H1 (cell line): ENCODE measurements at regions not wholly inside any gene's neighbourhood (a gene's known extent, or its start where the extent isn't known, plus 50 kb on each side); places are given as distances from the start of the nearest gene placed in this dataset.
A peak's percentile ranks its signal among the peaks of the same experiment; 100 is the strongest.

Experiments
- CTCF ChIA-PET: fragments of 300-600 bp; sonication (Branson Sonifier 250); formaldehyde crosslinking; loops from one replicate; lab custom pipeline; 2021; ENCODE audit not compliant: partially characterized antibody; lab: Charles Lee
- POLR2A ChIA-PET: fragments of 300-600 bp; sonication (Branson Sonifier 250); formaldehyde crosslinking; loops from one replicate; lab custom pipeline; 2021; ENCODE audit warnings: inconsistent platforms; ENCODE audit not compliant: partially characterized antibody; lab: Charles Lee
- DNase-seq, 2 experiments: peaks; one replicate each; pipeline versions ENCODE4 v3.0.0 to v3.0.0-alpha.2; 2010 to 2022; ENCODE audit warnings: low spot score in 2 of 2, low read depth in 1 of 2, mixed read lengths in 1 of 2
- FAIRE-seq: peaks from 2 replicates; lab custom pipeline; 2011; peaks lifted over from hg19 to GRCh38; lab: Jason Lieb, UNC
- H2AFZ ChIP-seq: 2 replicates; pipeline ENCODE4 v1.8.1; 2012; ENCODE audit warnings: low read length, inconsistent platforms
- H2AK5ac ChIP-seq: 2 replicates; pipeline ENCODE4 v1.6.1; 2013; ENCODE audit warnings: low read depth, low read length
- H2BK120ac ChIP-seq: replicated peaks from 2 replicates; pipeline ENCODE3; 2013; ENCODE audit warnings: low read depth, low read length, inconsistent platforms
- H2BK12ac ChIP-seq: 2 replicates; pipeline ENCODE4 v1.6.1; 2013; ENCODE audit warnings: low read depth, low read length
- H2BK15ac ChIP-seq: 2 replicates; pipeline ENCODE4 v1.6.1; 2013; ENCODE audit warnings: low read length
- H2BK20ac ChIP-seq: 2 replicates; pipeline ENCODE4 v1.6.1; 2013; ENCODE audit warnings: low read length
- H2BK5ac ChIP-seq: 2 replicates; pipeline ENCODE4 v1.6.1; 2013; ENCODE audit warnings: low read depth, low read length
- H3K14ac ChIP-seq: 2 replicates; pipeline ENCODE4 v1.6.1; 2013; ENCODE audit warnings: inconsistent platforms; ENCODE audit not compliant: insufficient read length
- H3K18ac ChIP-seq: 2 replicates; pipeline ENCODE4 v1.6.1; 2013; ENCODE audit warnings: low read length; ENCODE audit errors: extremely low read depth
- H3K23ac ChIP-seq: 2 replicates; pipeline ENCODE4 v1.6.1; 2013; ENCODE audit warnings: inconsistent platforms; ENCODE audit not compliant: insufficient read length
- H3K23me2 ChIP-seq: 2 replicates; pipeline ENCODE4 v1.6.1; 2013; ENCODE audit warnings: low read depth, low read length
- H3K27ac ChIP-seq: 2 replicates; pipeline ENCODE4 v1.6.1; 2011; ENCODE audit warnings: low read depth, low read length, inconsistent platforms
- H3K27me3 ChIP-seq, 4 experiments: replicated peaks in 1 of 4; 1 replicate in 1 of 4; 2 replicates in 3 of 4; pipeline versions ENCODE4 v1.6.1 to v1.8.1; 2011 to 2013; ENCODE audit warnings: low read length in 3 of 4, mild to moderate bottlenecking in 3 of 4, inconsistent platforms in 2 of 4, mixed read lengths in 2 of 4, moderate library complexity in 1 of 4; ENCODE audit not compliant: control insufficient read depth in 3 of 4, insufficient read depth in 3 of 4; ENCODE audit errors: extremely low read depth in 1 of 4
- H3K36me3 ChIP-seq, 4 experiments: 2 replicates each; pipeline versions ENCODE4 v1.6.1 to v1.8.1; 2011 to 2013; ENCODE audit warnings: mild to moderate bottlenecking in 4 of 4, low read length in 3 of 4, moderate library complexity in 2 of 4, control low read depth in 1 of 4, inconsistent platforms in 1 of 4; ENCODE audit not compliant: insufficient read depth in 4 of 4, control insufficient read depth in 2 of 4
- H3K4ac ChIP-seq: replicated peaks from 2 replicates; pipeline ENCODE3; 2013; ENCODE audit warnings: low read length, low read depth, mixed read lengths, inconsistent platforms; ENCODE audit not compliant: insufficient read length
- H3K4me1 ChIP-seq, 4 experiments: replicated peaks in 1 of 4; 1 replicate in 1 of 4; 2 replicates in 3 of 4; pipeline versions ENCODE4 v1.6.1 to v1.8.1; 2011 to 2013; ENCODE audit warnings: low read length in 3 of 4, inconsistent platforms in 2 of 4, mixed read lengths in 1 of 4; ENCODE audit not compliant: insufficient read depth in 4 of 4, control insufficient read depth in 3 of 4
- H3K4me2 ChIP-seq, 2 experiments: 2 replicates each; pipeline versions ENCODE4 v1.6.1 to v1.8.1; 2011 to 2013; ENCODE audit warnings: low read depth in 2 of 2, low read length in 2 of 2, control low read depth in 1 of 2, inconsistent platforms in 1 of 2, mild to moderate bottlenecking in 1 of 2; ENCODE audit not compliant: insufficient read depth in 1 of 2
- H3K4me3 ChIP-seq, 4 experiments: fragments of 200-600, 300-600 bp in 1 of 4; sonication (generic), shearing (Covaris generic), sonication (Bioruptor Twin) in 1 of 4; 2 replicates each; pipeline versions ENCODE4 v1.5.1 to v1.8.1; 2011 to 2016; ENCODE audit warnings: low read length in 4 of 4, low read depth in 3 of 4, control low read depth in 2 of 4, inconsistent platforms in 2 of 4, mild to moderate bottlenecking in 2 of 4, mixed read lengths in 1 of 4, moderate library complexity in 1 of 4; ENCODE audit not compliant: insufficient read depth in 2 of 4; ENCODE audit errors: extremely low read depth in 1 of 4
- H3K56ac ChIP-seq: replicated peaks from 2 replicates; pipeline ENCODE3; 2013; ENCODE audit warnings: low read depth, mild to moderate bottlenecking, mixed read lengths, low read length, inconsistent platforms; ENCODE audit not compliant: insufficient read length
- H3K79me1 ChIP-seq: 2 replicates; pipeline ENCODE4 v1.6.1; 2013; ENCODE audit warnings: low read depth, low read length, control low read depth
- H3K79me2 ChIP-seq, 2 experiments: 2 replicates each; pipeline versions ENCODE4 v1.6.1 to v1.8.1; 2012 to 2013; ENCODE audit warnings: low read length in 2 of 2, mild to moderate bottlenecking in 2 of 2, inconsistent platforms in 1 of 2; ENCODE audit not compliant: insufficient read depth in 2 of 2, control insufficient read depth in 1 of 2
- H3K9ac ChIP-seq, 4 experiments: replicated peaks in 1 of 4; 1 replicate in 1 of 4; 2 replicates in 3 of 4; pipeline versions ENCODE4 v1.6.1 to v1.8.1; 2011 to 2013; ENCODE audit warnings: low read depth in 3 of 4, low read length in 3 of 4, control low read depth in 2 of 4, mild to moderate bottlenecking in 2 of 4, moderate library complexity in 2 of 4, inconsistent platforms in 1 of 4; ENCODE audit errors: extremely low read depth in 1 of 4
- H3K9me3 ChIP-seq, 2 experiments: 2 replicates each; pipeline versions ENCODE4 v1.6.1 to v1.8.1; 2012 to 2013; ENCODE audit warnings: mild to moderate bottlenecking in 2 of 2, moderate library complexity in 2 of 2, control low read depth in 1 of 2, inconsistent platforms in 1 of 2, low read depth in 1 of 2, low read length in 1 of 2, mixed read lengths in 1 of 2; ENCODE audit not compliant: insufficient read depth in 2 of 2
- H4K20me1 ChIP-seq, 2 experiments: replicated peaks in 1 of 2; 2 replicates each; pipeline versions ENCODE3 to v1.8.1; 2011 to 2013; ENCODE audit warnings: inconsistent platforms in 2 of 2, low read length in 2 of 2, mild to moderate bottlenecking in 1 of 2; ENCODE audit not compliant: insufficient read depth in 2 of 2, control insufficient read depth in 1 of 2
- H4K5ac ChIP-seq: 2 replicates; pipeline ENCODE4 v1.6.1; 2013; ENCODE audit warnings: low read length, low read depth, mixed read lengths, inconsistent platforms; ENCODE audit not compliant: insufficient read length
- H4K8ac ChIP-seq: 2 replicates; pipeline ENCODE4 v1.8.0; 2013; ENCODE audit warnings: mild to moderate bottlenecking, moderate library complexity, low read length, inconsistent platforms; ENCODE audit not compliant: insufficient read depth; ENCODE audit errors: extremely low read depth
- H4K91ac ChIP-seq: replicated peaks from 2 replicates; pipeline ENCODE3; 2013; ENCODE audit warnings: low read length, mixed read lengths, inconsistent platforms; ENCODE audit not compliant: insufficient read length
- CTCF ChIP-seq, 3 experiments: IDR thresholded peaks; 1 replicate in 2 of 3; 2 replicates in 1 of 3; pipeline versions ENCODE4 v1.5.1 to v1.6.1; 2011; ENCODE audit warnings: low read length in 3 of 3, mild to moderate bottlenecking in 3 of 3, inconsistent platforms in 2 of 3, low read depth in 1 of 3, moderate library complexity in 1 of 3; ENCODE audit not compliant: insufficient read depth in 1 of 3; ENCODE audit errors: control extremely low read depth in 1 of 3
- JUN ChIP-seq: IDR thresholded peaks from 2 replicates; pipeline ENCODE4 v1.6.1; 2011; ENCODE audit warnings: low read depth, mild to moderate bottlenecking, improper control_type of control experiment, low read length
- RAD21 ChIP-seq, 2 experiments: IDR thresholded peaks in 1 of 2; conservative IDR thresholded peaks in 1 of 2; 2 replicates each; pipeline ENCODE4 v1.6.1; 2011; ENCODE audit warnings: low read depth in 2 of 2, low read length in 2 of 2, improper control_type of control experiment in 1 of 2, inconsistent platforms in 1 of 2, mild to moderate bottlenecking in 1 of 2, moderate library complexity in 1 of 2
- WGBS, 2 experiments: shearing (Covaris generic) in 1 of 2; methylation state at CpG; one replicate each; pipeline versions ENCODE4 v1.1.6 to v1.1.7; 2013 to 2015; ENCODE audit warnings: low lambda C conversion rate in 2 of 2, mixed read lengths in 2 of 2, inconsistent platforms in 1 of 2, low coverage in 1 of 2, missing lambda C conversion rate in 1 of 2; ENCODE audit not compliant: insufficient replicate concordance in 2 of 2, insufficient coverage in 1 of 2, insufficient read length in 1 of 2; ENCODE audit errors: extremely low coverage in 1 of 2, missing lambda C conversion rate in 1 of 2; 5-methylcytosine and 5-hydroxymethylcytosine counted together

DNA sequence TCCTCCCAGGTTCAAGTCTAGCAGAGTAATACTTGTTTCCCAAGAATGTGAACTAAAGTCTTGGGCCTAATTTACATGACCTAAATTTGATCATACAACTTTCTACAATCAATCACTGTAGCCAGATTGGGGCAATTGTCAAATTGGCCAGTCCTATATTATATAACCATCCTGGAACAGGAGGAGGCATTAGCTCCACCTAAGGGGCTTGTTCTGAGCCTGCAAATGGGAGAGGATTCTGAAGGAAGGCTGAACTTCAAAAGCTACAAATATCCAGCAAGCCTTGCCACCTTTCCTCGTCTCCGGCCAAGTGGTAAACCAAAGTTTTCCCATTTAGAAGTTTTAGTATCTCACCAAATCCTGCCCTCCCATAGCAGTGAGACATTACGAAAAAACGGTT lies 1289.6 kb upstream of the TENM3 start:
- Histone ChIP-seq H4K20me1 (no peaks in the 10 kb centered on the region), H2BK20ac (no peak overlapping the region), H3K36me3 (no peaks in the 10 kb centered on the region), H3K27ac (no peak overlapping the region), H2AK5ac (no peak overlapping the region), H2BK12ac (no peak overlapping the region; the same call in 1 of the 2 replicates), H3K4me1 (no peaks in the 10 kb centered on the region; a peak in 1 of 7 replicates), H4K91ac (no peak overlapping the region), H2AFZ (no peak overlapping the region), H3K4me3 (no peak overlapping the region), H3K4ac (no peak overlapping the region), H3K4me2 (no peak overlapping the region), H2BK120ac (no peak overlapping the region), H3K14ac (no peak overlapping the region), H3K9ac (no peak overlapping the region), H3K18ac (no peak overlapping the region), H3K23ac (no peak overlapping the region), H3K27me3 (no peaks in the 10 kb centered on the region), H3K79me2 (no peaks in the 10 kb centered on the region), H4K8ac (no peak overlapping the region), H3K79me1 (no peaks in the 10 kb centered on the region), H3K9me3 (no peaks in the 10 kb centered on the region), H4K5ac (no peak overlapping the region), H3K23me2 (no peaks in the 10 kb centered on the region), H2BK15ac (no peak overlapping the region), H3K56ac (no peak overlapping the region), H2BK5ac (no peak overlapping the region)
- TF ChIP-seq RAD21 (IDR thresholded peaks at IDR 0.05 in 1 of 2, conservative IDR thresholded peaks at IDR 0.05 in 1 of 2; ENCODE audit: low read depth in 2 of 2, low read length in 2 of 2): peak; percentile 42 to 57
- no peak for TF ChIP-seq JUN
- peak in 2 of 3 experiments; percentile 41 to 65; a peak in 3 of 4 replicates for TF ChIP-seq CTCF (IDR thresholded peaks at IDR 0.05; ENCODE audit: control extremely low read depth in 1 of 3, insufficient read depth in 1 of 3, low read depth in 1 of 3, low read length in 3 of 3)
- WGBS, 2 experiments: 81% methylated on average over 4 of the region's 4 CpGs; no CpG with 5 or more reads in 1 of the 2 experiments
- DNase-seq (no peak), FAIRE-seq (peak; percentile 78)
- CTCF ChIA-PET: interaction anchor here (0.7 to 2.8 kb wide), 17 partner anchors 8 to 289 kb away, joined by 3 to 17 read pairs (median 3); no protein-coding TSS in a partner anchor
- POLR2A ChIA-PET: no interaction called here
